Caco-2 (cell line): ENCODE measurements at regions not wholly inside any gene's neighbourhood (a gene's known extent, or its start where the extent isn't known, plus 50 kb on each side); places are given as distances from the start of the nearest gene placed in this dataset.
"Not testable (repeated sequence)": the region's sequence is repeated elsewhere in the genome, so short reads cannot be mapped to it uniquely, and the experiment has no call there.

Experiments
- BruUV-seq: library from RNA; stranded (reverse); fragments of 400-500 nt; replicated peaks from 2 replicates; lab custom pipeline; 2021; lab: Mats Ljungman, UMichigan
- CTCF ChIA-PET: fragments of 300-600 bp; sonication (Branson Sonifier 250); formaldehyde crosslinking; loops from one replicate; lab custom pipeline; 2022; ENCODE audit warnings: antibody characterized with exemption; lab: Charles Lee
- POLR2A ChIA-PET: fragments of 300-600 bp; sonication (Branson Sonifier 250); formaldehyde crosslinking; loops from one replicate; lab custom pipeline; 2022; ENCODE audit warnings: antibody characterized with exemption; lab: Charles Lee
- DNase-seq, 2 experiments: peaks; one replicate each; pipeline versions ENCODE4 v3.0.0 to v3.0.0-alpha.2; 2020 to 2022
- H3K27me3 ChIP-seq: replicated peaks from 2 replicates; pipeline ENCODE4 v1.6.0; 2011; ENCODE audit warnings: low read length; ENCODE audit not compliant: control insufficient read depth, insufficient read depth
- H3K36me3 ChIP-seq: 2 replicates; pipeline ENCODE4 v1.5.1; 2011; ENCODE audit warnings: low read length; ENCODE audit not compliant: control insufficient read depth, insufficient read depth
- H3K4me1 ChIP-seq: fragments of 250-450 bp; sonication (Bioruptor Pico); 2 replicates; pipeline ENCODE4 v1.5.1; 2020; ENCODE audit warnings: mild to moderate bottlenecking
- H3K4me3 ChIP-seq: 2 replicates; pipeline ENCODE4 v1.5.1; 2011; ENCODE audit warnings: low read depth, mild to moderate bottlenecking, control low read depth, low read length
- H3K9me3 ChIP-seq: fragments of 250-450 bp; sonication (Bioruptor Pico); 2 replicates; pipeline ENCODE4 v1.5.1; 2020; ENCODE audit warnings: mild to moderate bottlenecking, moderate library complexity
- H3K27ac Mint-ChIP-seq: one replicate; pipeline ENCODE4 v1.8.0; 2022; ENCODE audit warnings: mixed read lengths; ENCODE audit not compliant: unreplicated experiment
- H3K27me3 Mint-ChIP-seq: one replicate; pipeline ENCODE4 v1.8.0; 2022; ENCODE audit warnings: mixed read lengths; ENCODE audit not compliant: insufficient read depth, unreplicated experiment
- H3K36me3 Mint-ChIP-seq: one replicate; pipeline ENCODE4 v1.8.0; 2022; ENCODE audit warnings: mild to moderate bottlenecking, mixed read lengths; ENCODE audit not compliant: insufficient read depth, unreplicated experiment
- H3K4me1 Mint-ChIP-seq: one replicate; pipeline ENCODE4 v1.8.0; 2022; ENCODE audit warnings: low read depth, mixed read lengths; ENCODE audit not compliant: unreplicated experiment
- H3K4me3 Mint-ChIP-seq: one replicate; pipeline ENCODE4 v1.8.0; 2022; ENCODE audit warnings: mild to moderate bottlenecking, moderate library complexity, mixed read lengths; ENCODE audit not compliant: unreplicated experiment
- H3K9me3 Mint-ChIP-seq: one replicate; pipeline ENCODE4 v1.8.0; 2022; ENCODE audit warnings: mixed read lengths; ENCODE audit not compliant: unreplicated experiment
- CTCF ChIP-seq, 2 experiments: fragments of 200-600 bp in 1 of 2; IDR thresholded peaks; 1 replicate in 1 of 2; 2 replicates in 1 of 2; pipeline versions ENCODE4 v1.5.1 to v1.8.0; 2011 to 2022; ENCODE audit warnings: antibody characterized with exemption in 1 of 2, control low read depth in 1 of 2, inconsistent platforms in 1 of 2, low read depth in 1 of 2, low read length in 1 of 2, mild to moderate bottlenecking in 1 of 2, moderate library complexity in 1 of 2; ENCODE audit not compliant: insufficient read depth in 1 of 2, severe bottlenecking in 1 of 2, unreplicated experiment in 1 of 2
- intact Hi-C: fragments of 100-400 bp; cut with micrococcal nuclease; formaldehyde crosslinking; loops from one replicate; pipeline ENCODE4 v1.10.0; 2022; ENCODE audit not compliant: unreplicated experiment

GRCh38 chr4:131883181-131883580, 1265.9 kb upstream of the PCDH10 start:
- H3K36me3 Mint-ChIP-seq, BruUV-seq, H3K36me3 ChIP-seq, H3K27ac Mint-ChIP-seq, H3K4me1 Mint-ChIP-seq, H3K4me3 Mint-ChIP-seq, H3K9me3 ChIP-seq, H3K4me3 ChIP-seq, H3K27me3 ChIP-seq, POLR2A ChIA-PET, CTCF ChIA-PET, intact Hi-C loops, DNase-seq, H3K27me3 Mint-ChIP-seq, H3K9me3 Mint-ChIP-seq, H3K4me1 ChIP-seq: not testable (repeated sequence)

- H3K36me3 ChIP-seq, POLR2A ChIA-PET, H3K27ac Mint-ChIP-seq: not testable (repeated sequence)
Measured at GRCh38 chr4:131925662-131926061, 1223.4 kb upstream of the PCDH10 start.

GRCh38 chr4:131967646-131968045, 1181.4 kb upstream of the PCDH10 start:
- H3K4me3 Mint-ChIP-seq, POLR2A ChIA-PET, H3K9me3 ChIP-seq, H3K36me3 Mint-ChIP-seq, H3K4me3 ChIP-seq, DNase-seq, H3K27me3 ChIP-seq, H3K4me1 ChIP-seq, H3K9me3 Mint-ChIP-seq, H3K4me1 Mint-ChIP-seq, intact Hi-C loops, H3K36me3 ChIP-seq, BruUV-seq, H3K27me3 Mint-ChIP-seq, CTCF ChIA-PET, H3K27ac Mint-ChIP-seq: not testable (repeated sequence)

More at GRCh38 chr4:131925662-131926061, 1223.4 kb upstream of the PCDH10 start:
- BruUV-seq, DNase-seq, H3K36me3 Mint-ChIP-seq, H3K4me3 Mint-ChIP-seq, CTCF ChIA-PET, H3K27me3 ChIP-seq, H3K4me3 ChIP-seq, intact Hi-C loops, H3K9me3 ChIP-seq, H3K4me1 ChIP-seq, H3K9me3 Mint-ChIP-seq, H3K27me3 Mint-ChIP-seq, H3K4me1 Mint-ChIP-seq: not testable (repeated sequence)

GRCh38 chr4:131974730-131975129, 1174.4 kb upstream of the PCDH10 start:
- Mint-ChIP-seq H3K27ac (no peak overlapping the region), H3K4me1 (no peaks in the 10 kb centered on the region), H3K36me3 (no peaks in the 10 kb centered on the region), H3K9me3 (peaks cover 27% of the 10 kb centered on the region), H3K27me3 (no peaks in the 10 kb centered on the region), H3K4me3 (no peak overlapping the region)
- no peaks in the 10 kb centered on the region for H3K27me3 ChIP-seq
- no peaks in the 10 kb centered on the region for H3K4me1 ChIP-seq
- TF ChIP-seq CTCF (IDR thresholded peaks at IDR 0.05; ENCODE audit: insufficient read depth in 1 of 2, low read depth in 1 of 2, low read length in 1 of 2, severe bottlenecking in 1 of 2, unreplicated experiment in 1 of 2) = no peak
- H3K36me3 ChIP-seq = no peaks in the 10 kb centered on the region
- H3K9me3 ChIP-seq = 0 out of 2 replicates have a peak, but pooled peaks cover 2% of the 10 kb centered on the region
- no peak for DNase-seq
- ChIA-PET POLR2A (no interaction called here), CTCF (no interaction called here)
- intact Hi-C loops = no loop called here
- H3K4me3 ChIP-seq = no peak overlapping the region
- BruUV-seq = no TSS peak

- H3K4me3 ChIP-seq, POLR2A ChIA-PET, H3K4me1 Mint-ChIP-seq, H3K4me1 ChIP-seq, H3K27me3 Mint-ChIP-seq, H3K9me3 ChIP-seq, H3K27me3 ChIP-seq, BruUV-seq, H3K36me3 ChIP-seq, CTCF ChIA-PET, DNase-seq, H3K4me3 Mint-ChIP-seq, H3K36me3 Mint-ChIP-seq, intact Hi-C loops, H3K27ac Mint-ChIP-seq: not testable (repeated sequence)
- H3K9me3 Mint-ChIP-seq = peaks cover 27% of the 10 kb centered on the region
Measured at GRCh38 chr4:131975276-131976132, 1173.6 kb upstream of the PCDH10 start.

- BruUV-seq, DNase-seq, H3K36me3 Mint-ChIP-seq, CTCF ChIA-PET, H3K27me3 ChIP-seq, H3K27me3 Mint-ChIP-seq, intact Hi-C loops, POLR2A ChIA-PET, H3K4me3 Mint-ChIP-seq, H3K4me1 ChIP-seq, H3K4me3 ChIP-seq, H3K27ac Mint-ChIP-seq, H3K36me3 ChIP-seq, H3K9me3 ChIP-seq, H3K4me1 Mint-ChIP-seq: not testable (repeated sequence)
- peaks cover 27% of the 10 kb centered on the region for H3K9me3 Mint-ChIP-seq
Measured at GRCh38 chr4:131976133-131977002, 1172.7 kb upstream of the PCDH10 start.
